ENCODE measurements at regions not wholly inside any gene's neighbourhood (a gene's known extent, or its start where the extent isn't known, plus 50 kb on each side); places are given as distances from the start of the nearest gene placed in this dataset.

- Mint-ChIP-seq H3K27me3 (no peaks in the 10 kb centered on the region), H3K27ac (no peak overlapping the region), H3K9me3 (peaks cover 4% of the 10 kb centered on the region), H3K36me3 (no peaks in the 10 kb centered on the region), H3K4me3 (no peak overlapping the region), H3K4me1 (no peaks in the 10 kb centered on the region)
- DNase-seq, result no peak
- CTCF ChIA-PET, result no interaction called here
Observed at GRCh38 chr18:73254564-73254963, 386.8 kb upstream of the NETO1 start.

- Mint-ChIP-seq H3K27me3 (no peaks in the 10 kb centered on the region), H3K4me1 (no peaks in the 10 kb centered on the region), H3K4me3 (no peak overlapping the region), H3K9me3 (peaks cover 11% of the 10 kb centered on the region), H3K36me3 (no peaks in the 10 kb centered on the region), H3K27ac (no peak overlapping the region)
- DNase-seq, result no peak
- CTCF ChIA-PET, result no interaction called here
Observed at GRCh38 chr18:73249030-73249429, 381.2 kb upstream of the NETO1 start.

GRCh38 chr18:73246763-73247162 is 379.0 kb upstream of the NETO1 start:
- Mint-ChIP-seq H3K27ac (no peak overlapping the region), H3K4me1 (no peaks in the 10 kb centered on the region), H3K27me3 (no peaks in the 10 kb centered on the region), H3K36me3 (no peaks in the 10 kb centered on the region), H3K4me3 (no peak overlapping the region), H3K9me3 (peaks cover 16% of the 10 kb centered on the region)
- no peak for DNase-seq
- CTCF ChIA-PET, result no interaction called here

GRCh38 chr18:73245345-73245744 is 377.6 kb upstream of the NETO1 start:
- CTCF ChIA-PET, result no interaction called here
- no peak for DNase-seq
- H3K36me3 Mint-ChIP-seq, result no peaks in the 10 kb centered on the region
- no peaks in the 10 kb centered on the region for H3K4me1 Mint-ChIP-seq
- peaks cover 19% of the 10 kb centered on the region for H3K9me3 Mint-ChIP-seq
- no peak overlapping the region for H3K4me3 Mint-ChIP-seq
- no peaks in the 10 kb centered on the region for H3K27me3 Mint-ChIP-seq
- H3K27ac Mint-ChIP-seq, result no peak overlapping the region

- no peak overlapping the region for H3K27ac Mint-ChIP-seq
- CTCF ChIA-PET, result no interaction called here
- DNase-seq, result no peak
Observed at GRCh38 chr18:73244401-73244800, 376.6 kb upstream of the NETO1 start.

DNA sequence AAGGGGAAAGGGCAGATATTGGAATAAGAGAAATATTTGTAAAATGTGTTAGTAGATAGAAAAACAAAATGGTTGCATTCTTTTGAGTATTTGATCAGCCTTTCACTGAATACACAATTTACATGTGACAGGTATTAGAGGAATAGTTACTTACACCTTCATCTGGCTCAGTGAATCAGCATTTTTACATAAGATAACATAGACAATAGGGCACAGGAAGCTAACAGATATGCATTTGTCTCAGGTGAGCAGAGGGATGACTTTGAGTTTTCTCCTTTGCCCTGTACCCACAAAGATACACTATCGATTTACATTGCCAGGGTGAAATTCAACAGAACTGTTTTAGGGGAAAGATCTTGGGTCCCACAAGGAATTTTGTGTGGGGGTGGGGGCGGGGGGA is 373.1 kb upstream of the NETO1 start:
- DNase-seq, result no peak
- Mint-ChIP-seq H3K27ac (no peak overlapping the region), H3K27me3 (no peaks in the 10 kb centered on the region), H3K9me3 (peaks cover 15% of the 10 kb centered on the region), H3K4me1 (no peaks in the 10 kb centered on the region), H3K4me3 (no peak overlapping the region), H3K36me3 (no peaks in the 10 kb centered on the region)
- CTCF ChIA-PET, result no interaction called here

More at GRCh38 chr18:73244401-73244800, 376.6 kb upstream of the NETO1 start:
- Mint-ChIP-seq H3K36me3 (no peaks in the 10 kb centered on the region), H3K27me3 (no peaks in the 10 kb centered on the region), H3K4me3 (no peak overlapping the region), H3K4me1 (no peaks in the 10 kb centered on the region), H3K9me3 (peaks cover 15% of the 10 kb centered on the region)

GRCh38 chr18:73235921-73236320 is 368.1 kb upstream of the NETO1 start:
- Mint-ChIP-seq H3K27me3 (no peaks in the 10 kb centered on the region), H3K4me3 (no peak overlapping the region), H3K36me3 (no peaks in the 10 kb centered on the region), H3K4me1 (no peaks in the 10 kb centered on the region), H3K9me3 (peaks cover 11% of the 10 kb centered on the region), H3K27ac (no peak overlapping the region)
- DNase-seq, result no peak
- CTCF ChIA-PET, result no interaction called here

DNA sequence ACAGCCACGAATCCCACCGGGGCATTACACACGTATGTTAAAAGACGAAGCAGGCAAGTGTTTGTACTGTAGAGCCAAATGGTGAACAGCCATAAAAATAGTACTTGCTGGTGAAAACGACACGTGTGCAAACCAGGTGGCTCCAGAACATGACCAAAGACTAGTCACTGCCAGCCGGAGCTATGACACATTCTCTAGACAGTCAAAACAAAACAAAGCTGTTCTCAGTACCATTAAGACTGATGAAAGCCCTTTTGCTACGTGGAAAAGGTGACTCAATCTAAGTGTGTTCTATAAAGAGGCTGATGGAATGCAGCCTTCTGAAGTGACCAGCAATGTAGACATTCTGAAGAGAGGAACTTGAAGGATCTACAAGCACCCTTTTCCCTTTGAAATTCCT is 367.7 kb upstream of the NETO1 start:
- no peak overlapping the region for H3K27ac Mint-ChIP-seq
- no peaks in the 10 kb centered on the region for H3K36me3 Mint-ChIP-seq
- H3K27me3 Mint-ChIP-seq, result no peaks in the 10 kb centered on the region
- CTCF ChIA-PET, result no interaction called here
- H3K9me3 Mint-ChIP-seq, result peaks cover 11% of the 10 kb centered on the region
- no peaks in the 10 kb centered on the region for H3K4me1 Mint-ChIP-seq
- no peak for DNase-seq
- no peak overlapping the region for H3K4me3 Mint-ChIP-seq

DNA sequence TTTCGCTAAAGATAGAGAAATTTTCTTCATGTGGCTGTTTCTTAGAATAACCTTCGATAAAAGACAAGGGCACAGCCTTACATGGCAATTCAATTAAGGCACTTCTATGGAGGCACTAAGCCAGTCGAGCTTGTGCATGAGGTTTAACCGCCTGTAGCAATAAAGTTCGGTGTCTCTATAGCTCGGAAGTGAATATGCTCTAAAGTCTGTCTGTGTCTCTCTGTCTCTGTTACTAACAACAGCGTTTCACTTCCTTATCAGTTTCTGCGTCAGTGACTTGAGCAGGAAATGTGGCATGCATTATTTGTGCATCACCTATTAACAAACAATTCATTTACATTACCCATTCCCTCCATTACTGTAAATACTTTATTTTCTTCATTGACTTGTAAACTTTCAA is 365.1 kb upstream of the NETO1 start:
- CTCF ChIA-PET, result no interaction called here
- DNase-seq, result no peak
- H3K36me3 Mint-ChIP-seq, result no peaks in the 10 kb centered on the region
- H3K9me3 Mint-ChIP-seq, result peaks cover 8% of the 10 kb centered on the region
- no peaks in the 10 kb centered on the region for H3K27me3 Mint-ChIP-seq
- H3K4me1 Mint-ChIP-seq, result no peaks in the 10 kb centered on the region
- no peak overlapping the region for H3K27ac Mint-ChIP-seq
- no peak overlapping the region for H3K4me3 Mint-ChIP-seq

DNA sequence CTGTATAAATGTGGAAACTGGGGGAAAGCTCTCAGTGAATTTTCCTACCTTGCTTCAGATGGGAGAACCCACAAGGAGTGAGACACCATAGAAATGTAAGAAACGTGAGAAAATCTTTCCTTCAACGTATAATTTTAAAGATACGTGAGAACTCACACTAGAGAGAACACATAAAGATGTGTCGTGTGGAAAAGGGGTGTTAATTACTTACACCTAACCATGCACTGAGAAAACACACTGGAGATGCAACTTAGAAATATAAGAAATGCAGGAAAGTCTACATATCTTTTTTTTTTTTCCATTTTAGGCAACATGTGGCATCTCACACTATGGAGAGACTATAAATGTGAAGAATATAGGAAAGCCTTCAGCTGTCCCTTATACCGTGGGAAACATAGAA is 352.9 kb upstream of the NETO1 start:
- Mint-ChIP-seq H3K27me3 (no peaks in the 10 kb centered on the region), H3K36me3 (no peaks in the 10 kb centered on the region), H3K27ac (no peak overlapping the region), H3K9me3 (peaks cover 18% of the 10 kb centered on the region), H3K4me3 (no peak overlapping the region), H3K4me1 (no peaks in the 10 kb centered on the region)
- no peak for DNase-seq
- CTCF ChIA-PET, result no interaction called here

DNA sequence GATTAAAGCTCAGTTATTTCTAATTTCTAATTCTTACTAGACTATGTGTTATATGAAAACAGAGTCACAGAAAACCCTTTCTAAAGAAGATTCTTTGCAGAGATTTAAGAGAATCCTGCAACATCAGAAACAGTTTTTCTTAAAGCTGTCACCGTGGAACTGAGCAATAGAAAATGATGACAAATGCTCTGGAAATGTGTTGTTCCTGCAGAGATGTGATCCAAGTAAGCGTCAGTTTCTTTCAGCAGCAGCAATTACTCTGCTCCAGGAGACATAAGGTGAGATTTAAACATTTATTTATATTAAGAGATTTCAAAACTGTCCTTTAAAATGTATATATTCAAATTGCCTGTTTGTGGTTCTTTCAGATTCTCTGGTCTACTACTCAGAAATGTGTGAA is 350.5 kb upstream of the NETO1 start:
- H3K27me3 Mint-ChIP-seq, result no peaks in the 10 kb centered on the region
- H3K36me3 Mint-ChIP-seq, result no peaks in the 10 kb centered on the region
- no peak overlapping the region for H3K4me3 Mint-ChIP-seq
- CTCF ChIA-PET, result no interaction called here
- H3K9me3 Mint-ChIP-seq, result peaks cover 18% of the 10 kb centered on the region
- H3K27ac Mint-ChIP-seq, result no peak overlapping the region
- no peaks in the 10 kb centered on the region for H3K4me1 Mint-ChIP-seq
- DNase-seq, result no peak

DNA sequence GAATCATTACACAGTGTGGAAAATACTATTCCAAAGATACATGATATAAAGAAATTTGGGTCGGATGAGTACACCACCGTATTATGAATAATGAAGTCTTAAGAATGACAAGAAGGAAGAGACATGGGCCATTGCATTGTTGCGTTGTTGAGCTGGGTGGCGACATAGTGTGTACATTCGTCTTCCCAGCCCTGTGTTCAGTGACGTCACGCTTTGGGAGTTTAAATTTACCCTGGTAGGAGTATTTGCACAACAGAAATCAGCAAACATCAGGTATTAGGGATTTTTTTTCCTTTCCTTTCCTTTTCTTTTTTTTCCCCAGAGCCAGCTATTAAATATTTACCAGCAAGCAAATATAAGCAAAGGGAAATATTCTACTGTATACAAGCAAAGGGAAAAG is 347.2 kb upstream of the NETO1 start:
- H3K4me1 Mint-ChIP-seq, result no peaks in the 10 kb centered on the region
- H3K4me3 Mint-ChIP-seq, result no peak overlapping the region
- no peak for DNase-seq
- CTCF ChIA-PET, result no interaction called here
- H3K27me3 Mint-ChIP-seq, result no peaks in the 10 kb centered on the region
- H3K27ac Mint-ChIP-seq, result no peak overlapping the region
- H3K36me3 Mint-ChIP-seq, result no peaks in the 10 kb centered on the region
- peaks cover 14% of the 10 kb centered on the region for H3K9me3 Mint-ChIP-seq

DNA sequence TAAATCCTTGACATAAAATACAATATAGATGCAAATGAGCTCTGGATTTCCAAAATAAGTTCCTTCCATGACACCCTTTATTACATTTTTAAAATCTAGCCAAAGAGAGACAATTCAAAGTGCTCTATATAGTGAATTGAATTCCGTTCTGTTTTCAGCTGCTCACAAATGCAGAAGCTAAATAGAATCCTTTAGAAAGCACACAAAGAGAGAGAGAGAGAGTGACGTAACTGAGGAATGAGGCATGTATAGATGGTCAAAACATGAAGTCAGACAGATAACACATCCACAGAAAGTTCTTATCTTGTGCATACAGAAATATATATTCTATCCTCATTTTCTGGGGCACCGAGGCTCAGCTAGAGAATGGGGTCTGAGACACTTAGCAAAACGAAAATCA is 344.7 kb upstream of the NETO1 start:
- no peak for DNase-seq
- H3K27me3 Mint-ChIP-seq, result no peaks in the 10 kb centered on the region
- no peaks in the 10 kb centered on the region for H3K36me3 Mint-ChIP-seq
- H3K4me3 Mint-ChIP-seq, result no peak overlapping the region
- no peaks in the 10 kb centered on the region for H3K4me1 Mint-ChIP-seq
- CTCF ChIA-PET, result no interaction called here
- no peak overlapping the region for H3K27ac Mint-ChIP-seq
- peaks cover 9% of the 10 kb centered on the region for H3K9me3 Mint-ChIP-seq

DNA sequence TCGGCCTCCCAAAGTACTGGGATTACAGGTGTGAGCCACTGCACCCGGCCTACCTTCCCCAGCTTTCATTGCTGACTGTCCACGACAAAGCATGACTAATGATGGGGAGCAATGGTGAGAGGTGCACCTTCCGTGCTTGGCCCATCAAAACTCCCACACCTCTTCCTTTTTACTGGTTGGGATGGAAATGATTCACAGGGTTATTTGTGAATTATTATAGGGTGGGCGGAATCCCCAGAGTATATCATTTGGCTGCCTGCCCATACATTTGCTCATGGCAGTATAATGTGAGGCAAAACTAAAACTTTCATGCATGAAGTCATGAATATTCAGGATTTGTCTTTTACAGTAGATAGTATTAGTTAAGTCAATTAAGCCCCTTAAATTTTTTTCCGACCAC is 334.2 kb upstream of the NETO1 start:
- no peak for DNase-seq
- CTCF ChIA-PET, result no interaction called here
- H3K27ac Mint-ChIP-seq, result no peak overlapping the region
- no peaks in the 10 kb centered on the region for H3K27me3 Mint-ChIP-seq
- no peak overlapping the region for H3K4me3 Mint-ChIP-seq
- no peaks in the 10 kb centered on the region for H3K36me3 Mint-ChIP-seq
- no peaks in the 10 kb centered on the region for H3K4me1 Mint-ChIP-seq
- peaks cover 7% of the 10 kb centered on the region for H3K9me3 Mint-ChIP-seq

DNA sequence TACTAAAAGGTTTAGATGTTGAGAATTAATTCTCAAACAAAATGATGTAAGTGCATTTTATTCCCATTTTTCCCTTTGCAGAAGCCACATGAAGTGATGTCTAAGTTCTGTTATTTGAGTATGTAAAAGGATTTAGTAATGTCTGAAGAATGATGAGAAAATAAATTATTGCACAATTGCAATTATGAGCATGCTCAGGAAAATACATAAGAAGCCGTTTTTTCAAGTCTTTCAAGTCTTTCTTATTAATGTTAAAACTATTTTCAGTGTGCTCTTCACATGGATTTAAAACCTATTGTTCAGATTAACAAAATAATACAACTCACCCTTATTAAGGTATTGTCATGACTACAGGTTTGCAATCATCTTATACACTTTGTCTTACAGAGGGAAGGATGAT is 331.4 kb upstream of the NETO1 start:
- CTCF ChIA-PET, result no interaction called here
- no peaks in the 10 kb centered on the region for H3K27me3 Mint-ChIP-seq
- H3K4me3 Mint-ChIP-seq, result no peak overlapping the region
- H3K4me1 Mint-ChIP-seq, result no peaks in the 10 kb centered on the region
- no peak overlapping the region for H3K27ac Mint-ChIP-seq
- peaks cover 3% of the 10 kb centered on the region for H3K9me3 Mint-ChIP-seq
- no peaks in the 10 kb centered on the region for H3K36me3 Mint-ChIP-seq
- DNase-seq, result no peak

- Mint-ChIP-seq H3K36me3 (no peaks in the 10 kb centered on the region), H3K4me1 (no peaks in the 10 kb centered on the region), H3K9me3 (peaks cover 17% of the 10 kb centered on the region), H3K4me3 (no peak overlapping the region), H3K27me3 (no peaks in the 10 kb centered on the region), H3K27ac (no peak overlapping the region)
- DNase-seq, result no peak
- CTCF ChIA-PET, result no interaction called here
Observed at GRCh38 chr18:73189718-73190117, 321.9 kb upstream of the NETO1 start.

Data from activated naive CD4-positive, alpha-beta T cell treated with anti-CD3 and anti-CD28 coated beads, Interleukin-2, amount 10 ng/mL, durations not matched to agents 7 days and 5 days (primary cell).